HG03521 (cell line): ENCODE measurements at regions not wholly inside any gene's neighbourhood (a gene's known extent, or its start where the extent isn't known, plus 50 kb on each side); places are given as distances from the start of the nearest gene placed in this dataset.
A peak's percentile ranks its signal among the peaks of the same experiment; 100 is the strongest.
"Not testable (repeated sequence)": the region's sequence is repeated elsewhere in the genome, so short reads cannot be mapped to it uniquely, and the experiment has no call there.

Experiments used
- ATAC-seq: cut with Tn5 transposase; IDR thresholded peaks from one replicate; pipeline ENCODE4 v1.9.1; 2021; ENCODE audit warnings: mild to moderate bottlenecking, moderate library complexity; ENCODE audit not compliant: unreplicated experiment

DNA sequence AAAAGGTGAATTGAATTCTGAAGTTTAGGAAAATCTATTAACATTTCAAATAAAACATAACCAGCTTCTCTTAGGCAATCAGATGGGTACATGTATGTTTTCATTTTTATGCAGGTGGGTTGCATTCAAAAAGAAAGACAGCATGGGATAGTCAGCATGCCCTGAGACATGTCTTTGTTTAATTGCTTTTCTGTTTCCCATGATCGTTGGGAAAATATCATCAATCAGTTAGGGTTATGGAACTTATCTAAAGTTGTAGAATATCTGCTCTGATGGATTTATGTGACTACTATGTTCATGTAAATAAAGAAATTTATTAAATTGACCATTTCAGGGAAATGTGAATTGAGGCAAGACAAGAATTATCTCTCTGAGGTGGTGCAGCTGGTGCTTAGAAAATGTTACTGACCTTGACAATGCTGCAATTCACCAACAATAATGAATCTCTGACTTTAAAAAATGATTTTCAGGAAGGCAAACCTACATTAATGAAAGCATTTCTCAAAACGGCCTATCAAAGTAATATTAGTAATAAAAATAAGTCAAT, 112.7 kb downstream of the RFPL4B start:
- ATAC-seq = no peak

DNA sequence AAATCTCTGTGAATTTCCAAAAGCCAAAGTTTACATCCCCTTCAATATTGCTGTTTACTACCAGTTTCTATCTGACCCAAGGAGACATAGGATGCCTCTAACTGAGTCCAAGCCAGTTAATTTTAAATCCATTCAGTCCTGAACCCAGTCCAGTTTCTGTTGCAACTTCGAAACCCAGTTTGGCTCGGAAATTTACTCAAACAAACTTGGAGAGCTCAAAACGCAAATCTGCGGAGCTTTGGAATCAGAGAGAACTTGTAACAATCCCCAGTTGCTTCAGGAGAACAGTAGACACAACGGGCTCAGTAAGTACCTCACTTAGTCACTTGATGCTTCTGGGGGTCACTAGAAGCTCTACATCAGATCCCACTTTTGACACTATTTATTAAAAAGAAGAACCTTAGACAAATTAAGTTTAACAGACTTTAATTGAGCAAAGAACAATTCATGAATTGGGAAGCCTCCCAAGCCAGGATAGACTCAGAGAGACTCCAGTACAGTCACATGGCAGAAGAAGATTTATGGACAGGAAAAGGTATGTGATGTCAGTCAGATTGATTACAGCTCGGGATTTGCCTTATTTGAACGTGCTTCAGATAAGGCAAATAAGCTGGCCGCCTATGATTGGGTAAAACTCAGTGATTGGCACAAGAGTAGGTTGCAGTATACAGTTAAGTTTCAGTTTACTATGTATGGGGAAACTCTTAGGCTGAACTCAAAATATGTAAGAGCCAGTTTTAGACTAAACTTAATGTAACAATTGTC, 118.0 kb downstream of the RFPL4B start:
- ATAC-seq = no peak

DNA sequence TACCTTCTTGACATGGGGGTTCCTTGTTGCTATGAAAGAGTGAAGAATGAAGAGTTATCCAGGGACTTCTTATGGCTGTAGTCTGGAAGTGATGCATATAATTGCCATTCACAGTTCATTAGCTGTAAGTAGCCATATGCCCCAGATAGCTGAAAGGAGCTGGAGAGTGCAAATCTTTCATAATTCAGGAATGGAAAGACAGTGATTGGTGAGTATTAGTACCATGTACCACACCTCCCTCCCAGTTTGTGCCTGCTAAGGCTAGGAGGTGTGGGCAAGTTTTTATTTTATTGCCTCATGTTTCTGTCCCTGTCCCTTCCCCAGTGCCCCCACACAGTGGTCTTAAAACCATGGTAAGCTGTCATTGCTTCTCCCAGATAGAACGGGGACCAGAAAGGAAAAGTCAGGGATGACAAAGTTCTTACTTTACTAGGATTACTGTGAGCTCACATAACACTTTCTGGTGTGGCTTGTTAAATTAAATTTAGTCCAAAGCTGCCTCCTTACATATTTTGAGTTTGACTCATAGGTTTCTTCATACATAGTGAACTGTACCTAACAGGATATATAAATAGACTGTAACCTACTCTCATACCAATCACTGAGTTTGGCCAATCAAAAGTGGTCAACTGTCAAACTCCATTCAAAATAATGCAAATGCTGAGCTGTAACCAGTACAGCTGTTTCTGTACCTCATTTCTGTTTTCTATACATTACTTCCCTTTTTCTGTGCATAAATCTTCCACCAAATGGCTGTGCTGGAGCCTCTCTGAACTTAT, 119.4 kb downstream of the RFPL4B start:
- peak; percentile 94 for ATAC-seq

DNA sequence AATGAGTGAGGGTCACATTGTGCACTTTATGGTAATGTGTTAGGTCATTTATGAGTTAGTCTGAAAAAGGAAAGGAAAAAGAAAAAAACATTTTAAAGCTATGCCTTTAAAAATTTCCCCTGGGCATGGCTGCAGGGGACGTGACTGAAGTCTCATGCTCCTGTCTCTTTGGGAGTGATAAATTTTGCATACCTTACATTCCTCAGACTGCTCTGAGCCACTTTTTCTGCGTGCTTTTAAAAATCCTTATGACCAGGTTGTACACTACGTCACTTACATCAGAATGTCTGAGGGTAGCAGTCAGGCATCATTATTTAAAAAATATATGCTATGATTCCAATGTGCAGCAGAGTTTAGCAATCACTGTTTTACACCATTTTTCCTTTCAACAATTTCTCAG, 121.2 kb downstream of the RFPL4B start:
- ATAC-seq = no peak

DNA sequence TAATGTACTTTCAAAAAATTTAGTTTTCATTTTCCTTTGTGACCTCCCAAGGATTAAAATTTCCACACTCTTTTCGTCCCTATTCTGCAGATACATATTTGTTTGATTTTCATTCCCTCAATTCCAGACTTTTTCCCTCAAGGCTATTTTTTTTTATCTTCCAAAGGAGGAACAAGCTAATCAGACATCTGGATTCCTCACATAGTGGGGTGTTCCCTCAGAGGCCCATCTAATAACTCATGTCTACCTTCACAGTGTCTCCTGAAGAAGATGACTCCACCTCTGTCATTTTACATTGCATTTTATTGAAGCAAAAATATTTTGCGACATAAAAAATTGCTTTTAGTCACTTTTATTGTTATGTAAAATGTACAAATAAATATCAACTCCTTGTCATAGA, 122.2 kb downstream of the RFPL4B start:
- no peak for ATAC-seq

DNA sequence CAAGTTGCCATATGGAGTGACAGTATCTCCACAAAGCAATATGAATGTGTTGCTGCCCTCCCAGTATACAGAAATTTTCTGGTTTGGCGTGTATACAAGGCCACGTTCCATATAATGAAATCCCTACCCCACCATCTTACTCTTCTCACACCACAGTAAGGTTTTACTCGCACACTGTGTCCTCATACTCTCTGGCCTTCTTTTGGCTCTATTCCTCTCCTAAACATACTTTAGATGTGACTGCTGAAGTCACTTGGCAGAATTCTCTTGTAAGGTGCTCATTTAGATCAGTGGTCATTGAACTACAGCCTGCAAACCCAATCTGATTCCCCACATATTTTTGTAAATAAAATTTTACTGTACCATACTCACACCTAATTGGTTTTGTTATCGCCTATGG, 123.2 kb downstream of the RFPL4B start:
- no peak for ATAC-seq

DNA sequence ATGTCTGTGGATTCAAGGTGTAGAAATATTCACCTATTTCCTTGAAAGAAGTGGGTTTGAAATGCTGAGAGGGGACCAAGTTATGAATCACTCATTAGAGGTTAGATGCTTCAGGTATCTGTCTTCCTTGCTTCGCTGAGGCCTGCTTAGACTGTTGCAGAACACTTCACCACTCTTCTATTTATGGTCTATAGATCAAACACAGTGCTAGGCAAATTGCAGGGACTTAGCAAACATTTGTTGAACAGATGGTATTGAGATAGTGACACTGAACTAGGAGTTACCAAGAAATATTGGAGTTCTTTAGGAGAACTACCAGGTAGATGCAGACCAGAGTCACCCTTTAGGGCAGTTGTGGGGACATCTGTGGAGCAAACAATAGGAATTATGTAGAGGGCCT, 123.8 kb downstream of the RFPL4B start:
- no peak for ATAC-seq

DNA sequence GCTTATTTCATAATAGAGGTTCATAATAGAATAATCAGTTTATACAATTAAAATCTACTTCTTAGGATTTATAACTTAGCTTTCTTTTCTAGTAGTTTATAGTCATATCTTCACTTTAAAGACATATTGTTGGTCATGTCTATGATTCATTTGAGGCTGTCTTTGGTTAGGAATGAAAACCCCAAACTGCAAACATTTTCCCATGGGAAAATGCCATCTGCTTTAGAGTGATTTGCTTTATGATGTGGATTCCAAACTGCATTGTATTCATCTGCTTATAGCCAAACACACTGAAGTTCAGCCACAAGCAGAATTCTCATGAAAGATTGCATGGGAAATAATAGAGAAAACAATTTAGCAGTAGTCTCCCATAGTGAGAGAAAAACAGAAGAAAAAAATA, 128.0 kb downstream of the RFPL4B start:
- no peak for ATAC-seq

DNA sequence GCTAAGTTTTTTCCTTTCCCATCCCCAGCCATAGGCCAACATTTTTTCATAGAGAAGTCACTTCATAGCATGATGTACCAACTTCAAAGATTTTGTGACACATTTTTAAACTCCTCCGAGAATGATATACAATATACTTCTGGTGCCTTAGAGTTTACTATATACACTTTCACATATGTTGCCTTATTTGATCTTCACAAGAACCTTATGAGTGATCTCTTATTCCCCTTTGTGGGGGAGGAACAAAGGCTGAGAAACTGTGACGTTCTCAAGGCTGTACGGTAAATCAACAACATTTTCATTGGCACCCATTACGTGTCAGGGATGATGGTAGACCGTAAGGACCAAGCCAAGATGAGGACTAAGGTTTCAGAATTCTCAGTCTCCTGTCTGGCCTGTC, 130.0 kb downstream of the RFPL4B start:
- ATAC-seq = no peak

DNA sequence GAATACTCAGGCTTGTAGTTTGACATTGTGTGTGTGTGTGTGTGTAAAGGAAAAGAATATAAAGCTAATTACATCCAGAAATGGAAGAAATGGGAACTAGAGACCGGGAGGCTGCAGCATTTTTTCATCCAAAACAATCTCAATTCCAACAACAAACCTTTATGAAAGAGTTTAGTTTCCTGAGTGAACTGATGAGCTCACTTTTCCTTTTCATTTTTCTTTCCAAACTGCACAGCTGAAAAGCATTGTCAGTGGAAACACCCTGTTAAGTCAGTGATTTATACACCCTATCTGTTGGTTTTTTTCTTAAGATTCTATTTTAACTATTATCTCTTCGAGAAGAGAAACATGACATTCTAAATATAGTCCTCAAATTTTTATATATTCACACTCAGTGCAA, 130.9 kb downstream of the RFPL4B start:
- ATAC-seq = no peak

DNA sequence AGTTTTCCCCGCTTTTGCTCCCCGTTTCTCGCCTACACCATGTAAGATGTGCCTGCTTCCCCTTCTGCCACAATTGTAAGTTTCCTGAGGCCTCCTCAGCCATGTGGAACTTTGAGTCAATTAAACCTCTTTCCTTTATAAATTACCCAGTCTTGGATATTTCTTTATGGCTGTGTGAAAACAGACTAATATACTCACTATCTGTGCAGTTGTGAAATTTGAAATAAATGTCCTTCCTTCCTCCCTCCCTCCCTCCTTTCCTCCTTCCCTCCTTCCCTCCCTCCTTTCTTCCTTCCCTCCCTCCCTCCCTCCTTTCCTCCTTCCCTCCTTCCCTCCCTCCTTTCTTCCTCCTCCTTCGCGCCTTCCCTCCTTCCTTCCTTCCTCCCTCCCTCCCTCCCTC, 132.8 kb downstream of the RFPL4B start:
- not testable (repeated sequence) for ATAC-seq

DNA sequence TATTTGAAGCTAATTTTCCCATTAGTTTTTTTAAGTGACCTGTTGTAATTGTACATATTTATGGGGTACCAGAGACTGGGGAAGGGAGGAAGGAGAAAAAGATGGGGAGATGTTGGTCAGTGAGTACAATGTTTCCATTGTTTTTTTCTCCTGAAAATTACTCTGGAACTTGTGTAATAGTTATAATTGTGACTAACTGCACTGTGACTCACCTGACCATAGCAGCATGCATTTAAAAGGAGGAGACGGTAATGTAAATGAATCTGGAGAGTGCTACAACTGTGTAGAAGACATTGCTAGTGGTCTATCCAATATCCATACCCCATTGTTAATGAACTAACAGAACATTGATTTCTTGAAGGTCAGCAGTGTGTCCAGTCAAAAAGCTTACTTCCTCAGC, 133.4 kb downstream of the RFPL4B start:
- no peak for ATAC-seq

DNA sequence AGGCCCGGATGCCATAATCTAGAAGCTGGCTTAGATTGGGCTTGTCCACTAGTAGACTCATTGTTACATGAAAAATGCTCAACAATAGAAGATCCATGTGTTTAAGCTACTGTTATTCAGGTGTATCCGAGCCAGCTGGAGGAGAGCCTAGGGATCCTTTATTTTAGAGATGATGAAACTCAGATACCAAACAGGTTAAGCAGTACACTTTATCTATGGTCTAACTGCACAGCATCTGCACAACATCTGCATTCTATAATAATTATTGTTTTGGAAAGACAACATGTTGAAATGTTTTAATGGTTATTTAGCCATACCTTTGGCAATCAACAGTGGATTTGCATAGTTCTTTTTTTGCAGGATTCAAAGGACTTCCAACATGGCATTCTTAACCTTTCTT, 134.1 kb downstream of the RFPL4B start:
- no peak for ATAC-seq

DNA sequence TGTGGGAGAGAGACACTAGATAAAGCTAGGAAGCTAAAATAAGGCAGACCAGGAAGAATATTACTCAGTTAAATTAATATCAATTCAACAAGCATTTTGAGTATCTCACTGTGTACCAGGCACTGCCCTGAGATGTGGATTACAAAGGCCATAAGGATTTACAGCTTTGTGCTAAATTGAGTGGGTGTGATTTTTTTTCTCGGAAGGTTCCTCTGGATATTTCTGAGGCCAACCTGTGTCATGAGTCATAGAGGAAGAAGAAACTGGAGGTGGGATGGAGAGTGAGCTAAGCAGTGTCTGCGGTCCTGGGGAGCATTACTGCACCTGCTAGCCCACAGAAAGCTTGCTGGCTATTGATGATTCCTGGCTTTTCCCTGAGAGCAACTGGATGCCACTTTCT, 135.2 kb downstream of the RFPL4B start:
- ATAC-seq = no peak

DNA sequence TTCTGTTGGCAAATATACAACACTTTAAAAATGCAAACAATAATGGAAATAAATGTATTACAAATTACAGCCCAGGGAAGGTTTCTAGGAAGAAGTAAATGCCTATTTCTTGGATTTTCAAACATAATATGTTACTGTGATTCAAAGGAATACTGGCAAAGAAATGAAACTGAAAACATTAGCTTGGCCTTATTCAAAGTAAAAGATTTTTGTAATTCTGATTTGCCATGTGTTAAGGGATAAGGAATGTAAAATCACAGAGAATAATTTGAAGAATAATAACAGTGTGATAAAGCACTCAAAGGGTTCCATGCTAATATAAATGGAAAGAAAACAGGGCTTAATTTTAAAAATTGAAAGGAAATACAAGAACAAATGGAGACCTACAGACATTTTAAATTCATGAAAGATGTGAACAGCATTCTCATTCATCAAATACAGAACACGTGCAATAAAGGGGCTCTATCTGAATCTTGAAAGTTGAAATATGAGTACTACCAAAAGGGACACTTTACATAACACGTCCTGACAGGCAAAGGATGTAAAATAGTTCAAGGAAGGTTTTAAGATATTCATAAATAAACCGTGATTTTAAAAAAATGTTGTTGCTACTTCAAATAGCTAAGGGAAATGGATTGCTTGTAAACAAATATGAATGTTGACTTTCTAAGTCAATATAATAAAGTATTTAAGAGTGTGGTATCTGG, 138.1 kb downstream of the RFPL4B start:
- ATAC-seq = no peak

DNA sequence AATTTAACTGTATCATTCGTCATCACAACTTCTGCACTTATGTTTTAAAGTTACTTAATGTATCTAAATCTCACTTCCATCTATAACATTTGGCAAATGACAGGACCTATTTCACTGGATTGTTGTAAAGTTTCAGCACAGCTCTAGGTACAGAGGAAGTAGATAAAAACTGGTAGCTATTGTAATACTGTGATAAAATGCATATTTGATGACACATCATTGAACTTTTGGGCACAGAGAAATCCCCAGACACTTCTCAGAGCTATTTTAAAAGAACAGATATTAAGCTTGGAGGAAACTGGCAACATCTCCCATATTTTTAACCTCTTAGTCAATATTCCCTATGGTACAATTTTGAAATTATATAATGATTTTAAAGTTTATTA, 138.7 kb downstream of the RFPL4B start:
- no peak for ATAC-seq

DNA sequence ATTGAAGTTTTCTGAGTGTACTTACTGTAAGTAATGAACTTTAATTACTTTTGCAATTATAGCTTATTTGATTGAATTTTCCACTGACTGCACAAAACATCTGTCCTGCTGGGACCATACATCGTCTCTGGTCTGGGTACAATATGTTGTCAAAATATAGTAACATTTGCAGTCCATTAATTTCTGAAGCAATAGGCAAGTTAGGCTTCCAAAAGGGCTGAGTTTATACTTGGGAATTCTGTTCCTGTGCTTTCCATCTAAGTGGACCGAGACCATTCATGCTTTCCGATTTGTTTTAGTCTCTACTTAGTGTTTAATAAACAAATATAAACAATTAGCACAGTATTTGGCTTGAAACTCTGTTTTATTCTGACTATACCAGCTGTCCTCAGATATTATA, 139.3 kb downstream of the RFPL4B start:
- ATAC-seq = no peak

DNA sequence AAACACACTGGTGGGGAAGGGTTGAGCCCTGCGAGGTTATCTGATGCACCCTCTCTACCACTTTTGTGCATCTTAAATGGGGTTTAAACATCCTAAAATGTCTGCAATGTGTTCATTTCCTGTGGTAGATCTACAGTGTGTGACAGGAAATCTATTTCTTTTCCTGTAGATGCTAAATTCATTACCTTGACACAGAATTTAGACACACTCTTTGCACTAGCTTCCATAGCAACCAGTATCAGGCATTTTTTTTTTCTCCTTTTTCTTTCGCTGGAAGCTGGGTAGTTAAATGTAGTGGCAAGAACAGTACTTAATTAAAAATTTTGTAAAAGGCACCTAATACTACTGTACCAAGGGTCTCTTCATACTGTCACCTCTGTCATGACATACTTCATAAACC, 141.1 kb downstream of the RFPL4B start:
- no peak for ATAC-seq

DNA sequence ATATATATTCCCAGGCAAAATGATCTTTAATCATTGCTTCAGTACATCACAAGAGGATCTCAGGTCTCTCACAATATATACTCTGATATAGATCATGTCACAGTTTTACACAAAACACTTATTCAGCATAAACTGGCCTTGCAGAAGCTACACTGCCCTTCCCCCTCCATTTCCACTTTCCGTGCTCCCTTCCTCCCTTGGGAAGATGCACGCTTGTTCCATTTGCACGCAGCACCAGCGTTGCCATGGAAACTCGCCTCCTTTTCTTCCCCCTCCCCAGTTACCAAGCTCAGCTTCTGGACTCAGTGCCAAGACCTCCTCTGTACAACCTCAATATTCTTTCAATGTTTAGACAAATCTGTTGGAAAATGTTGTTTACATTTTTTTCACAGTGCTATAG, 154.6 kb downstream of the RFPL4B start:
- ATAC-seq = no peak

DNA sequence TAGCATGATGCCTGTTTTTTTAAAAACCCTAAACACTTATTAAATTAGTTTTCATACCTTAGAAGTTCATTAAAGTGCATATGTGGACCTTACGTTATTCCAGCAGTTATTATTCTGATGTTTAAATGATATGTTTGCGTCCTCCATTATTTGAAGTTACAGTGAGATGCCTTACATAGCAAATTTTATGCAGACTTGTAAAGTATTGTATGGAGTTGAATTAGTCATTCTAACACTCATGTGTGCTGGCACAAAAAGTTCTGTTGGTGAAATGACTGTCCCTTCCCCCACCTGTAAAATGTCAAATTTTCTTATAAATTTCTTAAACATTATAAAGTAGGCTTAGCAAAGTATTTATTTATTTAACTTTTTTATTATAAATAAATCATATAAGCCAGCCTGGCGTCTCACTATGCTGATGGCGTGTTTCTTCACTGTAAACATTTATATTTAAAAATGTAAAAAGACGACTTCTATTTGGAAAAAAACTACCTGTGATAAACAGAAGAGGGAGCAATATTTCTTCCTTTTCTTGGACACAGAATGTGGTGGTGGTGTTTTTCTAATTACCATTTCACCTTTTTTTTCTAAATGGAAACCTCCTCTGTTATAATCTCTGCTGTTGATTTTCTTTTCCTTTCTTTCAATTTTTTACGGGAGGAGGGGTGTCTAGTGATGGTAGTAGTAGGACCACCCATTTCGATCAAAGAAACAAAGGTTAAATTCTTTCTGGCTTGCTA, 155.4 kb downstream of the RFPL4B start:
- ATAC-seq = no peak

DNA sequence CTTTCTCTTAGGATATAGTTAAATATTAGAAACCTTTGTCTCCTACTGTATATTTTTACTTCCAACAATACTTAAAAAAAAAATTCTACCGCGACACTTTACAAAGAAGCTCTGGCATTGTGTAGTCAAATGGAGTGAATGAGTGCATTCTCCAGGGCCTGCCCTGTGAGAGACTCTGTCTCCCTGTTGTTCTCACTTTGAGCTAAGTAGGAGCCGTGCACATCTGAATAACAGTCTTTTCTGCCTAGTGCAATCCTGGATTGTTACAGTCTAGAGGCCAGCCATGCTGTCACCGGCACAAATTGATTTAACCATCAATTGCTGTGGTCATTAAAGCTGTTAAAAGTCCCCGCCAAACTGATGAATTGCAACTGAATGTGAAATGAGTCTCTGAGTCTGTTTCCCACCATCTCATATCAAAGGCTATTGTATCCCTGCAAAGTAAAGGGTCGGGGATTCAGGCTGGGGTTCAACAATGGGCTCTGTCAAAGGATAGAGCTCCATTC, 156.0 kb downstream of the RFPL4B start:
- no peak for ATAC-seq
